ENCODE measurements at regions not wholly inside any gene's neighbourhood (a gene's known extent, or its start where the extent isn't known, plus 50 kb on each side); places are given as distances from the start of the nearest gene placed in this dataset.

DNA sequence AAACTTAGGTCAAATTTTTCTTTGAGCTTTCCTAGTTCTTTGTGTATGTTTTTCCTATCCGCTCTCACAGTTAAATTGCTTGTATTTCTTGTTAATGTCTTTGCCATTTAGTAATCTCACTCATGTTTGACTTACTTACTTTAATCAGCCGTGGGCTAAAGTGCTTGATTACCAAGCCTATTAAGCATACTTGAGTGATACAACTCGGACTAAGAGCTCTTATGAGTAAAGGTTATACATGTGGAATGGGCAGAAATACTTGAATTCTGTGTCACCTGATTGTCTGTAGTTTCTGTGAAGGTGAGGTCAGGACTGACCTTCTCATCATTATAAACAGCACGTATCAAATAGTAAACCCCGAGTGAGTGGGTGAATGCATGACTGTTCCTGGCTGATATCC lies 664.5 kb downstream of the PDHA2 start:
- Mint-ChIP-seq H3K27ac (no peak overlapping the region), H3K9me3 (peaks cover 2% of the 10 kb centered on the region), H3K36me3 (no peaks in the 10 kb centered on the region), H3K4me3 (no peak overlapping the region), H3K27me3 (no peaks in the 10 kb centered on the region), H3K4me1 (no peaks in the 10 kb centered on the region)
- POLR2A ChIA-PET = no interaction called here
- DNase-seq = no peak
- no peak for ATAC-seq (ENCODE audit: low read depth)

DNA sequence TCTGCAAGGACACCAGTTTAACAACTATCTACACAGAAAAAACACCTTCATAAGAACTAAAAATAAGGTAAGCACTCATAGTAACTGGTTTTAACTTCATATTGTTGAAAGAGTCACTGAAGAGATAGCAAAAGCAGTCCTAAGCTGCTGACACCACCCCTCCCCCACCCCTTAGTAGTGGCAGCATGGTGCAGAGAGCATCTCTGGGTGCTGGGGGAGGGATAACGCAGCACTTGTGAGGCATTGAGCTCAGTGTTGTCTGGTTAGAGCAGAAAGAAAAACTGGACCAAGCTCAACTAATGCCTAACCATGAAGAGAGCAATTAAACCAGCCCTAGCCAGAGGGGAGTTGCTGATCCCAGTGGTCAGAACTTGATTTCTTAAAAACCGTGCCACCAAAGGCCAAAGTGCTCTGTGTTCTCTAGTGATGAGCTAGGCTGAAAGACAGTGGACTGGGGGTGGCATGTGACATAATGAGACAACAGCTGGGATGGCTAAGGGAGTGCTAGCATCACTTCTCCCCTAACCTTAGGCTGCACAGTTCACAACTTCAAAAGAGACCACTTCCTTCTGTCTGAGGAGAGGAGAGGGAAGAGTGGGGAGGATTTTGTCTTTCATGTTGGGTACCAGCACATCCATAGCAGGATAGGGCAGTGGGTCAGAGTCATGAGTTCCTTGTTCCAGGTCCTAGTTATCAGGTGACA lies 669.3 kb downstream of the PDHA2 start:
- Mint-ChIP-seq H3K9me3 (no peaks in the 10 kb centered on the region), H3K27ac (no peak overlapping the region), H3K27me3 (no peaks in the 10 kb centered on the region), H3K4me3 (no peak overlapping the region), H3K4me1 (no peaks in the 10 kb centered on the region), H3K36me3 (no peaks in the 10 kb centered on the region)
- DNase-seq = no peak
- no peak for ATAC-seq (ENCODE audit: low read depth)
- POLR2A ChIA-PET = no interaction called here

DNA sequence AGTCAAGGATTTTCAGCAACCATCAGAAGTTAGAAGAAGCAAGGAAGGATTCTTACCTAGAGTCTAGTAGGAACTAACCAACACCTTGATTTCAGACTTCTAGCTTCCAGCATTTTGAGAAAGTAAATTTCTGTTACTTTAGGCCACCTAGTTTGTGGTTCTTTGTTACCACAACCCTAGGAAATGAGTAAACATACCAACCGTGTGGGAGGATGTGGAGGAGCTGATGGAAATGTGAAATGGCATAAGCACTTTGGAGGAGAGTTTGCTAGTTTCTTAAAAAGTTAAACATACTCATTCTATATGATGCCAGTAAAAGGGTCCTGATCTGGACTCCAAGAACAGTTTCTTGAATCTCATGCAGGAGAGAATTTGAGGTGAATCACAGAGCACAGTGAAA lies 679.4 kb downstream of the PDHA2 start:
- Mint-ChIP-seq H3K27ac (no peak overlapping the region), H3K4me3 (no peak overlapping the region), H3K27me3 (no peaks in the 10 kb centered on the region), H3K36me3 (no peaks in the 10 kb centered on the region), H3K9me3 (peaks cover 2% of the 10 kb centered on the region), H3K4me1 (peaks cover 4% of the 10 kb centered on the region)
- POLR2A ChIA-PET = no interaction called here
- ATAC-seq (ENCODE audit: low read depth) = no peak
- no peak for DNase-seq

DNA sequence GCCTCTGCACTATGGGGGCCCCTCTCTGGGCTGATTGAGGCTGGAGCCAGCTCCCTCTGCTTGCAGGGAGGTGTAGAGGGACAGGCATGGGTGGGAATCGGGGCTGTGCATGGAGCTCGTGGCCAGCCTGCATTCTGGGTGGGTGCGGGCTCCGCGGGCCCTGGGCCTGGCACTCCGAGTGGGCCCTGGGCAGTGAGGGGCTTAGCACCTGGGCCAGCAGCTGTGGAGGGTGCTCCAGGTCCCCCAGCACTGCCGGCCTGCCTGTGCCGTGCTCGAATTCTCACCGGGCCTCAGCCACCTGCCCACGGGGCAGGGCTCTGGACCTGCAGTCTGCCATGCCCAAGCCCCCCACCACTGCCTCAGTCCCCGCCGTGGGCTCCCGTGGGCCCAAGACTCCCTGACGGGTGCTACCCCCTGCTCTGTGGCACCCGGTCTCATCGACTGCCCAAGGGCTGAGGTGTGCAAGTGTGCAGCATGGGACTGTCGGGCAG lies 681.2 kb downstream of the PDHA2 start:
- Mint-ChIP-seq H3K27me3 (no peaks in the 10 kb centered on the region), H3K9me3 (peaks cover 2% of the 10 kb centered on the region), H3K36me3 (no peaks in the 10 kb centered on the region), H3K4me3 (no peak overlapping the region), H3K4me1 (peaks cover 4% of the 10 kb centered on the region), H3K27ac (no peak overlapping the region)
- DNase-seq (no peak), ATAC-seq (ENCODE audit: low read depth) (no peak)
- POLR2A ChIA-PET = no interaction called here

DNA sequence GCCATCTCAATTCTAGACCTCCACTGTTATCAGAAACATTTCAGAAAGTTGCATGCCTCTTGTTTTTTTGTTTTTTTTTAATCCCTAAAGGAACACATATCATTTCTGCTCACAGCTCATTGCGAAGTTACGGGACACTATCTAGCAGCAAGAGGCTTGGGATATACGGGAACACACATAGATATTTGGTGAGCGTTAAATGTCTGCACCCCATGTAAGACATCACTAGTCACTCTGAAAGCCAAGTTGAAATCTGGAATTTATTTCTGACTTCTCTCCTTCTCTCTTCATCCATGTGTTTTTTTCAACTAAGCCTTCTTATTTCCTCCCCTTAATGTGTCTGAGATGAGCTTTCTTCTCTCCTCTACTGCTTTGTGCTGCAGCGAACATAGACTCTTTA lies 683.7 kb downstream of the PDHA2 start:
- H3K36me3 Mint-ChIP-seq = no peaks in the 10 kb centered on the region
- peaks cover 4% of the 10 kb centered on the region for H3K4me1 Mint-ChIP-seq
- DNase-seq (no peak), ATAC-seq (ENCODE audit: low read depth) (no peak)
- no peak overlapping the region for H3K27ac Mint-ChIP-seq
- peaks cover 2% of the 10 kb centered on the region for H3K9me3 Mint-ChIP-seq
- no peaks in the 10 kb centered on the region for H3K27me3 Mint-ChIP-seq
- H3K4me3 Mint-ChIP-seq = no peak overlapping the region
- POLR2A ChIA-PET = no interaction called here

GRCh38 chr4:96524311-96524875 lies 684.5 kb downstream of the PDHA2 start:
- Mint-ChIP-seq H3K4me3 (no peak overlapping the region), H3K4me1 (peaks cover 1% of the 10 kb centered on the region), H3K27me3 (no peaks in the 10 kb centered on the region), H3K27ac (no peak overlapping the region), H3K36me3 (no peaks in the 10 kb centered on the region), H3K9me3 (peaks cover 2% of the 10 kb centered on the region)
- ATAC-seq (ENCODE audit: low read depth) (no peak), DNase-seq (no peak)
- POLR2A ChIA-PET = no interaction called here

DNA sequence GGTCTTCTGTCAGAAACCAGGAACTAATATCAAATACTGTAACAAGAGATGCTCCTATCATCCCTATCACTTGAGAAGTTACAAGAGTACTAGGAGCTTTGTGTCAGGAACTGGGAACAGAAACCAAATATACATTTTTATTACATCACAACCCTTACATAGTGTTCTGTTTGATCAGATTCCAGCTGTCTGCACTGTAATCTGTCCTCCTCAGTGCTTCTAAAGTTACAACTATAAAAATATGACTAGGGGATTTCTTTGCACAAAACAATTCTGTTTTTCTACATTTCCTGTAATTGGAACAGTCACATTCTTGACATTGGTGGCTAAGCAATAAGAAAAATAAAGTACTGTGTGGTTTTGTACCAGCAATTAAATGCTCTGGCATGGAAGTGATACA lies 686.0 kb downstream of the PDHA2 start:
- Mint-ChIP-seq H3K27me3 (no peaks in the 10 kb centered on the region), H3K36me3 (no peaks in the 10 kb centered on the region), H3K4me3 (no peak overlapping the region), H3K4me1 (no peaks in the 10 kb centered on the region), H3K9me3 (no peaks in the 10 kb centered on the region), H3K27ac (no peak overlapping the region)
- POLR2A ChIA-PET = no interaction called here
- DNase-seq = no peak
- ATAC-seq (ENCODE audit: low read depth) = no peak

GRCh38 chr4:96526625-96527024 lies 686.7 kb downstream of the PDHA2 start:
- POLR2A ChIA-PET = no interaction called here
- Mint-ChIP-seq H3K9me3 (no peaks in the 10 kb centered on the region), H3K36me3 (no peaks in the 10 kb centered on the region)

DNA sequence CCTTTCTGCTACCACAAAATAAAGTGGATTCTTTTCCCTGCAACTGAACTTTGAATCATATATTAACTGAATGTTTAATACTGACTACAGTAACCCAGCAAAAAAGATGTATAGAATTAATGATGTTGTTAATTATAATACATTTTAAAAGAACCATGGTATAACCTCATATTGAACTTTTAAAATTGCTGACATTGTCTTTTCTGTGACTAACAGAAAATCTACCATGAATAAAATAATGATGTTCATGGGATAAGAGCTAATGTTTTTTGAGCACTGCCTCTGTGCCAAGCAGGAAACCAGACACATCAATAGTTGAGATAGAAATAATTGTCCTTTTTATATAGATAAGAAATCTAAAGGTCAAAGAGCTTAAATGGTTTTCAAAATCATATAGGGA lies 691.9 kb downstream of the PDHA2 start:
- no peak overlapping the region for H3K4me3 Mint-ChIP-seq
- no peaks in the 10 kb centered on the region for H3K4me1 Mint-ChIP-seq
- no peak for ATAC-seq (ENCODE audit: low read depth)
- DNase-seq = no peak
- H3K27me3 Mint-ChIP-seq = no peaks in the 10 kb centered on the region
- no peaks in the 10 kb centered on the region for H3K36me3 Mint-ChIP-seq
- POLR2A ChIA-PET = no interaction called here
- H3K27ac Mint-ChIP-seq = no peak overlapping the region
- peaks cover 3% of the 10 kb centered on the region for H3K9me3 Mint-ChIP-seq

More at GRCh38 chr4:96526625-96527024, 686.7 kb downstream of the PDHA2 start:
- H3K27ac Mint-ChIP-seq = no peak overlapping the region
- no peak for ATAC-seq (ENCODE audit: low read depth)
- H3K27me3 Mint-ChIP-seq = no peaks in the 10 kb centered on the region
- DNase-seq = no peak
- H3K4me3 Mint-ChIP-seq = no peak overlapping the region
- H3K4me1 Mint-ChIP-seq = no peaks in the 10 kb centered on the region

DNA sequence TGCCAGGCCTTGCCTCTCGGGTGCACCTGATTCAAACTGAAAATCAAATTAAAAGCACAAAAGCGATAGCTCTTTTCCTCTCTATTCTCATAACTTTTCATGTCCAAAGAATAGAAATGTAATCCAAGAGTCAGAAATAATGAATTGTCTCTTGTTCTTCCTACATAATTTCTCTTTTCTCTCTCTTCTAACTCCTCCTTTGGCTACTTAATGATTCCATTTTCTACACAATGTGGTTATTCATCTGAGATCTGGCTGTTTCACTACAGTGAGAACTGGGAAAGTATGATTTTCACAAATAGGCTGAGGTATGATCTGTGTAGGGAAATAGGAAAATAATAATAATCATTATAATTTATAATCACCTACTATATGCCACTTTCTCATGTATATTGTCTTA lies 703.5 kb downstream of the PDHA2 start:
- POLR2A ChIA-PET = no interaction called here
- no peaks in the 10 kb centered on the region for H3K4me1 Mint-ChIP-seq
- H3K4me3 Mint-ChIP-seq = no peak overlapping the region
- H3K36me3 Mint-ChIP-seq = no peaks in the 10 kb centered on the region
- no peak overlapping the region for H3K27ac Mint-ChIP-seq
- ATAC-seq (ENCODE audit: low read depth) (no peak), DNase-seq (no peak)
- no peaks in the 10 kb centered on the region for H3K27me3 Mint-ChIP-seq
- no peaks in the 10 kb centered on the region for H3K9me3 Mint-ChIP-seq

GRCh38 chr4:96558466-96558865 lies 718.6 kb downstream of the PDHA2 start:
- H3K36me3 Mint-ChIP-seq = no peaks in the 10 kb centered on the region
- no peak overlapping the region for H3K27ac Mint-ChIP-seq
- no peaks in the 10 kb centered on the region for H3K9me3 Mint-ChIP-seq
- DNase-seq (no peak), ATAC-seq (ENCODE audit: low read depth) (no peak)
- POLR2A ChIA-PET = no interaction called here
- no peaks in the 10 kb centered on the region for H3K4me1 Mint-ChIP-seq
- no peaks in the 10 kb centered on the region for H3K27me3 Mint-ChIP-seq
- H3K4me3 Mint-ChIP-seq = no peak overlapping the region

DNA sequence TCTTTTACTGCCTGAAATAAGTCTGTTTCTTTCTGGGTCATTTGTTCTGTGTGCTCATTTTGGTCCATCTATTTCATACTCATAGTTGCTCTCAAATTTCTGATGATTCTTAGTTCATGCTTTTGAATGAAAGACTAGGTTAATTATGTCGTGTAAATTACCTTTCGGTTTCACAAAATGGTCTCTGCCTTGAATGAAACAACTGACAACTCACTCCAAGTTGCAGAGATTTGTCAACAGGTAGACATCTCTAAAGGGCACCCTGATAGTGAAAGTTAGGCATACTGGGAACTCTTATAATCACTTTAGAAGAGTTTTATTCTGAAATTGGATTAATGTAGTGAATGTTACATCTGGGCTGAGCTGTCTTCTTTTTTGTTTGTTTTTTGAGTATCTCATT lies 726.9 kb downstream of the PDHA2 start:
- no peaks in the 10 kb centered on the region for H3K27me3 Mint-ChIP-seq
- H3K4me3 Mint-ChIP-seq = no peak overlapping the region
- DNase-seq = no peak
- POLR2A ChIA-PET = no interaction called here
- no peaks in the 10 kb centered on the region for H3K9me3 Mint-ChIP-seq
- no peaks in the 10 kb centered on the region for H3K4me1 Mint-ChIP-seq
- H3K27ac Mint-ChIP-seq = no peak overlapping the region
- H3K36me3 Mint-ChIP-seq = no peaks in the 10 kb centered on the region
- no peak for ATAC-seq (ENCODE audit: low read depth)

DNA sequence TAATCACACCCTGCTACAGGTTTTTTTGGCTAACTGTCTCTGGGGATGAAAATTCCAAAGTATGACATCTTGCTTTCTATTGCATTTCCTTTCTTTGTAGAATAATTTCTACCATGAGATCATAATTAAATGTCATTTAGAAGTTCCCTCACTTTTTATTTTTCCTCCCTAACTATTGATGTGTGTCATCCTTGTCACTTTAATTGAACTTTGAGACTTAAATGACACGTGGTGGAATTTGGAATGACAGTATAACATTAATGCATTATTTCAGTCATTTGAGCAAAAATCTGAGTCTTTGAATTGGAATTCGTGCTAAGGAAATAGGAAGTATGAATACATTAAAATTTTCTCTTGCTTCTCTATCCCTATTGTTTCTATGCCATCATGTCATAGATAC lies 745.4 kb downstream of the PDHA2 start:
- Mint-ChIP-seq H3K27ac (no peak overlapping the region), H3K9me3 (peaks cover 6% of the 10 kb centered on the region), H3K4me3 (no peak overlapping the region), H3K4me1 (no peaks in the 10 kb centered on the region), H3K36me3 (no peaks in the 10 kb centered on the region), H3K27me3 (no peaks in the 10 kb centered on the region)
- DNase-seq (no peak), ATAC-seq (ENCODE audit: low read depth) (no peak)
- POLR2A ChIA-PET = no interaction called here

DNA sequence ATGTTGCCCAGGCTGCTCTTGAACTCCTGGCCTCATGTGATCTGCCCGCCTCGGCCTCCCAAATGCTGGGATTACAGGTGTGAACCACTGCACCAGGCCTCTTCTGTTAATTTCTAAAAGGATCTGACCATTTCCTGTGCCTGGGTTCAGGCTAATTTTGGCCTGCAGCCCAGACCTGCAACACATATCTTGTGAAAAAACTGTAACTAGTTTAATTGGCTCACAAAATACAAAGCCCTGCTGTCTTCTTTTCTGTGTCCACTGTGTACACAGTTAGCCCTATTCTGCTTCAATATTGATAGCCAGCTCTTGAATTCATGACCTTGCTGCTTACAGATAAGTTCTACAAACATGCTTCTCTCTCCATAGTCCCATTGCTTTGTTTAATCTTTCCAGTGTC lies 753.5 kb downstream of the PDHA2 start:
- POLR2A ChIA-PET = no interaction called here
- peaks cover 4% of the 10 kb centered on the region for H3K9me3 Mint-ChIP-seq
- H3K27ac Mint-ChIP-seq = no peak overlapping the region
- DNase-seq (no peak), ATAC-seq (ENCODE audit: low read depth) (no peak)
- no peaks in the 10 kb centered on the region for H3K27me3 Mint-ChIP-seq
- H3K4me3 Mint-ChIP-seq = no peak overlapping the region
- no peaks in the 10 kb centered on the region for H3K4me1 Mint-ChIP-seq
- no peaks in the 10 kb centered on the region for H3K36me3 Mint-ChIP-seq

All from activated naive CD8-positive, alpha-beta T cell treated with anti-CD3 and anti-CD28 coated beads, Interleukin-2, amount 10 ng/mL, durations not matched to agents 7 days and 5 days (primary cell).